ENCODE measurements at regions not wholly inside any gene's neighbourhood (a gene's known extent, or its start where the extent isn't known, plus 50 kb on each side); places are given as distances from the start of the nearest gene placed in this dataset.

GRCh38 chr7:132063800-132064199, 507.4 kb upstream of the PODXL start:
- TF ChIP-seq CTCF (optimal IDR thresholded peaks at IDR 0.05 in 1 of 3, IDR thresholded peaks at IDR 0.05 in 1 of 3, conservative IDR thresholded peaks at IDR 0.05 in 1 of 3; ENCODE audit: extremely low read depth in 1 of 3, insufficient read depth in 2 of 3, low read length in 3 of 3) (no peak), EZH2 (IDR thresholded peaks at IDR 0.05; ENCODE audit: low read length) (no peak)
